ENCODE measurements at regions not wholly inside any gene's neighbourhood (a gene's known extent, or its start where the extent isn't known, plus 50 kb on each side); places are given as distances from the start of the nearest gene placed in this dataset.

- H3K4me3 Mint-ChIP-seq: no peak overlapping the region
- H3K4me1 Mint-ChIP-seq (ENCODE audit: low read depth): peaks cover 44% of the 10 kb centered on the region
- DNase-seq (ENCODE audit: low spot score): no peak
- H3K9me3 Mint-ChIP-seq: no peaks in the 10 kb centered on the region
- no peak overlapping the region for H3K27ac Mint-ChIP-seq
- no peaks in the 10 kb centered on the region for H3K27me3 Mint-ChIP-seq (ENCODE audit: low read depth)
- H3K36me3 Mint-ChIP-seq (ENCODE audit: low read depth): no peaks in the 10 kb centered on the region
Measured at GRCh38 chr1:192518700-192519099, 56.9 kb upstream of the RGS1 start.

GRCh38 chr1:192521734-192522133 lies 53.8 kb upstream of the RGS1 start:
- Mint-ChIP-seq H3K4me1 (ENCODE audit: low read depth) (peaks cover 33% of the 10 kb centered on the region), H3K27me3 (ENCODE audit: low read depth) (peaks cover 3% of the 10 kb centered on the region), H3K36me3 (ENCODE audit: low read depth) (no peaks in the 10 kb centered on the region), H3K4me3 (no peak overlapping the region), H3K9me3 (no peaks in the 10 kb centered on the region), H3K27ac (no peak overlapping the region)
- peak; percentile 27 for DNase-seq (ENCODE audit: low spot score)

- H3K27me3 Mint-ChIP-seq (ENCODE audit: low read depth): peaks cover 3% of the 10 kb centered on the region
- H3K27ac Mint-ChIP-seq: no peak overlapping the region
- DNase-seq (ENCODE audit: low spot score): no peak
- H3K9me3 Mint-ChIP-seq: no peaks in the 10 kb centered on the region
- no peak overlapping the region for H3K4me3 Mint-ChIP-seq
- peaks cover 23% of the 10 kb centered on the region for H3K4me1 Mint-ChIP-seq (ENCODE audit: low read depth)
- H3K36me3 Mint-ChIP-seq (ENCODE audit: low read depth): no peaks in the 10 kb centered on the region
Measured at GRCh38 chr1:192522673-192523072, 52.9 kb upstream of the RGS1 start.

GRCh38 chr1:192524223-192524622 lies 51.4 kb upstream of the RGS1 start:
- Mint-ChIP-seq H3K9me3 (no peaks in the 10 kb centered on the region), H3K27ac (no peak overlapping the region), H3K4me1 (ENCODE audit: low read depth) (peaks cover 27% of the 10 kb centered on the region), H3K27me3 (ENCODE audit: low read depth) (peaks cover 5% of the 10 kb centered on the region), H3K4me3 (no peak overlapping the region), H3K36me3 (ENCODE audit: low read depth) (no peaks in the 10 kb centered on the region)
- DNase-seq (ENCODE audit: low spot score): no peak
